ENCODE measurements at regions not wholly inside any gene's neighbourhood (a gene's known extent, or its start where the extent isn't known, plus 50 kb on each side); places are given as distances from the start of the nearest gene placed in this dataset.
"Not testable (repeated sequence)": the region's sequence is repeated elsewhere in the genome, so short reads cannot be mapped to it uniquely, and the experiment has no call there.

DNA sequence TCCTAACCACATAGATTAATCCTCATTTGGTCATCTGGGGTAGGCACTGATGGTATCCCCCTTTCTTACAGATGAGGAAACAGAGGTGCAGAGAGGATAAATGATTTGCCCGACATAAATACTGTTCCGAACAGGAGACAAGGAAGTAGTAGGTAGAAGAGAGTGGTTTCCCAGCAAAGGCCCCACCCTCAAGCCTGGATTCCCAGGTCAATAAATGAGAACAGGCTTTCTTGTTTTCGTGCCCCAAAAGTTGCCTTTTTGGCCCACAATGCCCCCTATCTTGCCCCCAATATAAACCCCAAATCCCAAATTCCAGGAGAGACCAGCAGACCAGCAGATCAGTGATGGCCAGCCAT lies 125.5 kb upstream of the PRR20G start:
- no peak for DNase-seq

DNA sequence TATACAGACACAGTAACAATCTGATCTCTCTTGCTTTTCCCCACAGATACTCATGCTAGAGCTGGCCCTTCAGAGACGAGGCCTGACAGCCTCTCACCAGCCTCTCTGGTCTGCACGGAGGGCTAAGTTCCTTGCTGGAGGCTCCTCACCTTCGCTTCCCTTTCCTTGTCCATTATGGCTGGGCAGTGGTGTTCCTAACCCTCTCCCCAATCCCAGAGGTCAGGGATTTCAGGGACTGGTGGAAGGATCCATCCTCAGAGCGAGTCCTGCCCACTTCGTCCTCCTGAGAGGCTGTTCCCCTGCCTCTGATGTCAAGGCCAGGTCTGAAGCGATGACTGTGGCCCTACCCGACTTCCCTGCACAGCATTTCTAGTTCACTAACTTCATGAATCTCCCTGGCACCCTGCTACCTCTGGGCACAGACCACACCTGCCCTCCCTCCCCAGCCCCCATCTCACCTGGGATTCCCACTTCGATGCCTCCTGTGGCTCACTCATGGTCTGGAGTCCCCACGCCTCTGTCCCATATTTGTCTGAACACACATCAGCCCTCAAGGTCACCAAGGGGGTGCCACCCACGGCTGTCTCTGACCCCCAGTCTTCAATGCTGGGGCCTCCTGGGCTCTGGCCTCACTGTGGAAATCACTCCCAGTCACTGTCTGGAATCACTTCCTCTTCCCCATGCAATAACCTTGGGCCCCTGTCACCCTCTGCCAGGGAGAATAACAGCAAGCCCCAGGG lies 124.9 kb upstream of the PRR20G start:
- DNase-seq = no peak

- not testable (repeated sequence) for DNase-seq
These were observed 124.0 kb upstream of the PRR20G start for GRCh38 chr3:127411875-127412274.

DNA sequence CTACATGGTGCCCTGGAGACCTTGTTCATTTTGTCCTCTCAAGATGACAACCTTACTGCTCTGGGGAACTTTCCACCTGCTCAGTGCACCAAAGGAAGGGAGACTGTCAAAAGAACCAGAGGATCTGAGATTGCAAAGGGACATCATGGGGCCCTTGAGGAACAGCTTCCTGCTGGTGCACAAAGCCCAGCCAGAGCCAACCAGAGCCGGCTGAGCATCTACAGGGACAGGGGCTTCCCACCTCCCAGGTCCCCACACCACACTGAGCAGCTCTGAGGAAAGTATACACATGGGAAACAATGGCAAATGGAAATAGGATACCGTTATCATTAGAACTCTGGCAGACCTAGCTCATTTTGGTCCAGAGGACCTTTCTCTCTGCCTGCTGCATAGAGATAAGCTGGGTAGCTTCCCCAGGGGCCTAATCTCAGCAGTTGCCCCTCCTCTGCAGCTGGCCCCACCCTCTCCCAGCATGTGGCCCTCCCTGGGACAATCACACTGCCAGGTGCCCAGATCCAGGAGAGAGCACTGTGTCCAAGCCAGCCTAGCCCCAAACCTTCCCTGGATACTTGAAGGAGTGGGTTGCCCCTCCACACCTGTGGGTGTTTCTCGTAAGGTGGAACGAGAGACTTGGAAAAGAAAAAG lies 123.4 kb upstream of the PRR20G start:
- peak; percentile 25 for DNase-seq

GRCh38 chr3:127410678-127411077 lies 122.8 kb upstream of the PRR20G start:
- no peak for DNase-seq

DNA sequence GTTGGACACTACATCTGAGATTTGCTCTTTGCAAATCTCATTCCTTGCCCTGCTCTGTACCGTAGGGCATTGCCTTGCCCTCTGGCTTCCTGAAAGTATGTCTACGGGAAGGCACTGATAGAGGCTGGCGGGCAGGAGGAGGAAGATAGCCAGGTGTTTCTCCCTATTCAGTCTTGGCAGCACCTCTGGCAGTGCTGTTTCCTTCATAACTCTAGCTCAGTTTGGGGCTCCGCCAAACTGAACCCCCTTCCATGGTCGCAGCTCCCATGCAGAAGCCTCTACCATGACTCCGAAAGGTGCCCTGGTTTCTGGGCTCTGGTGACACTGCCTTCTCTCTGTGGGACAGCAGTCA lies 122.3 kb upstream of the PRR20G start:
- no peak for DNase-seq

DNA sequence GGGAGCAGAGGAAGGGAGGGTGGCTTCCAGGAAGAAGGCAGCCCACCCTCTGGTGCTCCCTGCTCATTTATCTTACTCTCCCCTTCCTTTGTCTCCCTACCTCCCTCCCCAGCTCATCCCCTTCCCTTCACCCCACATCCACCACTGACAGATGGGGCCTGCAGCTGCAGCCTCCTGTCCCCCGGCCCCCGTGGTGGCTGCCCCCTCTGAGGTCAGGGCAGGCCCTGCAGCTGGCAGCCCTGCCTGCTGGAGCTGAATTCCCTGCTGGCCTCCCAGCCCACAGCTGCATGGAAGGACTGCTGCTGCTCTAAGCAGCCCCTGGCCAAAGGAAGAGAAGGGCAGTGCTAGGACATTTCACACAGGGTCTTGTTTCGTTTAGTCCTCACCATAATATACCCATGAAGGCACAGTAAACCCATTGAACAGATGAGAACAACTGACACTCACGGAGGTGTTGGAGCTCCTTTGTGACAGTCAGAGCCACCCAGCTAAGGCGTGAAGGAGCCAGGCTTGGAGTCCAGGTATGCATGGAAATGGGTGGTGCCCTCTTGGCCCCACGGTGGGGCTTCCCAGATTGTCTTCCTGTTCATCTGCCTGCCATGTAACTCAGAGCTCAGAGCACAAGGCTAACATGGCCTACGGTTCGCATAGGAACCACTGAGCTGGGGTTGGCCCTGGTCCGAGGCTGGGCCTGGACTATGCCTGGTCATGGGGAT lies 121.7 kb upstream of the PRR20G start:
- no peak for DNase-seq

DNA sequence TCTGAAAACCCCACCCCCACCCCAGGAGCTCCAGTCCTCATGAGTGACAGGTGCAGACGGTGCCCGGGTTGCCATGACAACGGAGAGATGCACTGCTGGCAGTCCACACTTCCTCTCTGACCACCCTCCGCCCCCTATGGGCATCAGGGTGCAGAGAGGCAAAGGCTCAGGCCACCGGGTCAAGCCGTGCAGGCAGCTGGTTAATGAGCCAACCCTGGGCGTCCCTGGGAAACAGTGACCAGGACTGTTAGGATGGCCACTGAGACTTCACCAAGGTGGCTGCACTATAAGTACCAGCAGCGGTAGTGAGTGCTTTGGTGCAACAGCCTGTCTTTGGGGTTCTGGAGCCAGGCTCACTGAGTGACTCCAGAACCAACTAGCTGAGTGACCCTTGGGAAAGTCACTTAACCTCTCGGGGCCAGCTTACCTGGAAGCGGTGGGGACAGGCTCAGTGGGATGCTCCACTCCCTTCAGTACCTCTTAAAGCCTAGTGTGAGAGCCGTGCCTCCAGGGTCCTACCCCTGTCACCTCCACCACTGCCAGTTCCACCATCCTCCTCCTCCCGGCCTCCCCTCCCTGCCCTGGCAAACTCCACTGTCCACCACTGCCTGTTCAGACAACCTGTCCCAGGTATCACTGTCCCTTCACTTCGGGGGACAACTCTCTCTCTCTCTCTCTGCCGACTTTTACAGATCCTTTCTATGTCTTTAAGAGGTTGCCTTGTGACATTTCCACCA lies 121.0 kb upstream of the PRR20G start:
- DNase-seq = peak; percentile 27

DNA sequence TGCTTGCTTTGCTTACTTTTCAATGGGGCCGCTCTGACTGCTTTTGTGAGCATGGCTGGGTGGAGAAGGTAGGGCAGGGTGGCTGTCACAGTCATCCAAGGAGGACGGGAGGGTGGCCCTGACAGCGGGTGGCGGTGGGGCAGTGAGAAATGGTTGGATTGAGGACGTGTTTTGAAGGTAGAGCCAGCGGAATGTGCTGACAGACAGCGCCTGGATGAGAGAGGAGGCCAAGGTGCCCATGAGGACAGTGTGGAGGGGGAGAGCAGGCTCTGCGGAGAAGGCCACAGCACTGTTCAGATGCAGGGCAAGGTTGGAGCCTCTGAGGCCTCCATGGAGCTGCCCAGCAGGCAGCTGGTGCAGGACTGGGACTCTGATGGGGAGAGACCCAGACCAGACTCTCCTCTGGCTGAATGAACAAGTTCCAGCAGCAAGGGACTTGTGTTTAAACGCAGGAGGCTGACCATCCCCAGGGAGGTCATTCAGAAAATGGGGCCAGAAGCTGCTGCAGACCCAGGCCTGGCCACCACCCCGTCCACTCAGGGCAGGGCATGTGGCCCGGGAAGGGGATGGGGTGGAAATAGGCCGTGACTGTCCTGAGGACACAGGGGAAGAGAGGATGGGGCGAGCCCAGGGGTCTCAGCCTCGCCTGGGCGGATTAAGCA lies 120.3 kb upstream of the PRR20G start:
- no peak for DNase-seq

DNA sequence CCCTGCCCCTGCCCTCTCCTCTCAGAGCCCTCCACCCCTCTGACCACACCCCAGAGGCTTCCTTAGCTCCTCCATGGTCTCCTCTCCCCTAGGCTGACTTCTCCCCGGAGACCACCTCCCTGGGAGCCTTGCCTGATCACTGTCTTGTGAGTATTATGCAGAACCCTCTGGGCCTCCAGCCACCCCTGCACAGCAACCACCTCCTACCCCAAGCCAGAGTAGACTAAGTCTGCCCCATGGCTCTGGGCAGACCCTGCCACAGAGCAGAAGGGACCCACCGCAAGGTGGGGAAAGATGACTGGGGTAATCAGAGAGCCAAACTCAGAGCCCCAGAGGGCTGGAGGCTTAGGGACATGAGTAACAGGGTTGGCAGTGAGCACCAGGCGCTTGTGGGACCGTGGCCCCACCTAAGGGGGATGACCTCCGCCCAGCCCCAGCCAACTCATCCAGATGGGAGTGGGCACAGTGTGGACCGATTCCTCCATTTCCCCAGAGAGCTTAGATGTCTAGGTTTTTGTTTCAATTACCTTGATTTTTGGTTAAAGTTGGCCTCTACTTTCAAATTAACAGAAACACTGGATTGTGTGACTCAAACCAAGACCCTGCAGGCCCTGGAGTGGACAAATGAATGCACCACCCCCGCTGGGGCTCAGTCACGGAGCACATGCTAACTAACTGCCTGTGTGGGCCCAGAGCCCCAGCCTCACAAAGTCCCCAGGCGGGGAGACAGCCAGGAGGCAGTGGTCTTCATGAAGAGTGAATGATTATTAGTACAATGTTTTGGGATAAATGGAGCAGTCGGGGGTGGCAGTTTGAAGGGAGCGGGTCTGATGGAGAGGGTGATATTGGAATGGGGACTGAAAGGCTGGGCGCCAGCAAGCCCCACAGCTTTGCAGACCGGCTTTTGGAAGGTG lies 119.4 kb upstream of the PRR20G start:
- DNase-seq = no peak

- no peak for DNase-seq
These were observed 118.6 kb upstream of the PRR20G start for GRCh38 chr3:127406309-127407025.

- no peak for DNase-seq
These were observed 117.9 kb upstream of the PRR20G start for GRCh38 chr3:127405791-127406190.

GRCh38 chr3:127405010-127405598 lies 117.3 kb upstream of the PRR20G start:
- DNase-seq = no peak

DNA sequence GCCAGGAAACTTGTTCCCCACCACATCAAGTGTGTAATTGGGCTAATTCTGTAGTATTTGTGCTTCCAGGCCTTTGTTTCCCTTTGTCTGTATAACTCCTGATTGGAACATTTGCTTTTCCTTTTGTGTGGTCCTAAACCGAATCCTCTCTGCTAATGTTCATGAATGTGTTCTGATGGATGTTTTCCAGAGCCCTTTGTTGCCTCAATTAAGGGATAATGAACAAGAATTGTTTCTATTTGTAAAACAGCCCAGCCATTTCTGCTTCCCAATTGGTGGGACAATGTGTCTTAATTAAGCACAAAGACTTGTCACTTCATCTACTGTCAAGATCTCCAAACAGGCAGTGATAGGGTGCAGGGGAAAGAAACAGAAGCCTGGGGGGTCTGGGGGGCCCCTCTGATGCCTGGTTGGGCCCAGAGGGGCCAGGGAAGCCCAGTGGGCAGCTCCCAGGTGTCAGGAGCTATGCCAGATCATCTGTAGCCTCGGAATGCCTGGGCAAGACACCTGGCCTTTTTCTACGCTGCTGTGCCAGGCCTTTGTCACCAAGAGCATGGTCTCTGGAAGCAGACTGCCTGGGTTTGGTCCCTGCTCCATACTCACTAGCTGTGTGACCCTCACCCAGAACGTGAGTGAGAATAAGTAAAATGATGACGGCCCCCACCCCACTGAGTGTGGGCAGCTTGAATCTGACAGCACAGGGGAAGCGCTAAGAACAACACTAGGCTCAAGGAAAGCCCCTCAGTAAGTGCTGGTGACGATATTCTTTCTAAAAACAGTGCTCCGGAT lies 116.6 kb upstream of the PRR20G start:
- DNase-seq = no peak

DNA sequence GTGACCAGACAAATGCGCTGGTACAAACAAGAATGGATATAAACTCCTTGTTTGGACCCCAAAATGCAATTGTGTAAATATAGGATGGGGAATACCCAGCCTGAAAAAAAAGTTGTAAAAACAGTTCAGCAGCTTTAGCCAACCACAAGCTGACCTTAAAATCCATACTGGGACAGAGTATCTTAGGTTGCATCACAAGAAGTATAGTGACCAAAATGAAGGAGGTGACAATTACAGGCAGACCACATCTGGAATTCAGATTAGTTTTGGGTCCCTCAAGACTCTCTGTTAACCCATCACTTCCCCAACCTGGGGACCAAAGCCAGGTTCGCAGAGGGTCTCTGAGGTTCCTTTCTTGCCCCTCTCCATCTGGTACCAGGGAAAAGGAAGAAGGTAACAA lies 115.9 kb upstream of the PRR20G start:
- no peak for DNase-seq

DNA sequence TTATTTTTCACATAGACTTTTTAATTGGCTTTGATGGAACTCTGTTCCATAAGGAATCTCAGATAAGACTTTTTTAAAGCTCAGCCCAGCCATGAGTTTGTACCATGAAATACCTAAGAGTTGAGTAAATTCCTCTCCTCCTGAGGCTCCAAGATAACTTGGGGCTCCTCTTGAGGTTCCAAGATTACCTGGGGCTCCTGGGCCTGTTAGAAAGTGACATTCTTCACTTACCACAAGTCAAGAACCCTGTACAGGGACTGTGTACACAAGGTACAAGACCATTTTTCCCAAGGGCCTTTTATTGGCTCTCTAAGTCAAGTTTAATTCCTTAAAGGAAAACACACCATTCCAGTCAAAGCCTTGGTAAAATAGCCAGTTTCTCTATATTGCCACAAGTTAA lies 111.3 kb upstream of the PRR20G start:
- no peak for DNase-seq

GRCh38 chr3:127396473-127396872 lies 108.6 kb upstream of the PRR20G start:
- no peak for DNase-seq

GRCh38 chr3:127395663-127396355 lies 108.0 kb upstream of the PRR20G start:
- no peak for DNase-seq

GRCh38 chr3:127394984-127395662 lies 107.3 kb upstream of the PRR20G start:
- no peak for DNase-seq

All from NCI-H524 treated with DMSO at 0.1 percent for 48 hours (cell line).